HepG2 (cell line): ENCODE measurements at regions not wholly inside any gene's neighbourhood (a gene's known extent, or its start where the extent isn't known, plus 50 kb on each side); places are given as distances from the start of the nearest gene placed in this dataset.

Experiments
- ATAC-seq: fragments of 200-7000 bp; cut with Tn5 transposase; 3 replicates; pipeline ENCODE4 v1.9.1; 2020; ENCODE audit warnings: mild to moderate bottlenecking, moderate library complexity
- BruUV-seq: library from RNA; stranded (reverse); fragments of 400-500 nt; replicated peaks from 2 replicates; lab custom pipeline; 2021; lab: Mats Ljungman, UMichigan
- CTCF ChIA-PET: fragments of 300-600 bp; formaldehyde crosslinking; extraction: SDS; loops from one replicate; lab custom pipeline; 2021; ENCODE audit warnings: low total read pairs, inconsistent platforms, low intra/inter-chr PET ratio; lab: Yijun Ruan, JAX
- POLR2A ChIA-PET: fragments of 350-600 bp; sonication (Branson Sonifier 250); formaldehyde crosslinking; loops from one replicate; lab custom pipeline; 2020; ENCODE audit warnings: antibody characterized with exemption, inconsistent platforms; lab: Yijun Ruan, JAX
- DNase-seq: peaks from one replicate; pipeline ENCODE4 v3.0.0-alpha.2; 2015; ENCODE audit warnings: low spot score
- FAIRE-seq: peaks from 3 replicates; lab custom pipeline; 2011; peaks lifted over from hg19 to GRCh38; lab: Jason Lieb, UNC
- H2AFZ ChIP-seq: one replicate; pipeline ENCODE4 v1.6.1; 2011; ENCODE audit warnings: low read length, inconsistent platforms
- H3K27ac ChIP-seq: fragments of 300-600 bp; 3 replicates; pipeline ENCODE4 v1.8.0; 2011; ENCODE audit warnings: mixed run types, mild to moderate bottlenecking, mixed read lengths, low read length, inconsistent platforms; ENCODE audit not compliant: insufficient read depth; ENCODE audit errors: extremely low read length
- H3K27me3 ChIP-seq, 2 experiments: fragments of 200-600 bp in 1 of 2; 2 replicates in 1 of 2; 3 replicates in 1 of 2; pipeline versions ENCODE4 v1.6.0 to v1.8.0; 2011; ENCODE audit warnings: low read length in 2 of 2, mild to moderate bottlenecking in 2 of 2, moderate library complexity in 2 of 2, inconsistent platforms in 1 of 2; ENCODE audit not compliant: insufficient read depth in 2 of 2, control insufficient read depth in 1 of 2
- H3K36me3 ChIP-seq, 2 experiments: fragments of 200-600 bp in 1 of 2; replicated peaks in 1 of 2; 2 replicates in 1 of 2; 3 replicates in 1 of 2; pipeline versions ENCODE4 v1.5.1 to v1.8.0; 2011; ENCODE audit warnings: low read length in 2 of 2, inconsistent platforms in 1 of 2; ENCODE audit not compliant: insufficient read depth in 2 of 2, control insufficient read depth in 1 of 2
- H3K4me1 ChIP-seq: 2 replicates; pipeline ENCODE4 v1.5.1; 2012; ENCODE audit warnings: low read length, inconsistent platforms; ENCODE audit not compliant: insufficient read depth
- H3K4me2 ChIP-seq: 2 replicates; pipeline ENCODE4 v1.6.0; 2011; ENCODE audit warnings: low read depth, low read length, inconsistent platforms
- H3K4me3 ChIP-seq, 3 experiments: fragments of 200-600 bp in 1 of 3; sonication (generic), shearing (Covaris generic) in 1 of 3; replicated peaks in 1 of 3; 2 replicates each; pipeline ENCODE4 v1.5.1; 2011 to 2016; ENCODE audit warnings: low read length in 3 of 3, inconsistent platforms in 2 of 3, low read depth in 2 of 3, mild to moderate bottlenecking in 2 of 3, control low read depth in 1 of 3, mixed read lengths in 1 of 3; ENCODE audit not compliant: insufficient read depth in 1 of 3
- H3K79me2 ChIP-seq: one replicate; pipeline ENCODE4 v1.6.1; 2011; ENCODE audit warnings: low read length, inconsistent platforms; ENCODE audit not compliant: insufficient read depth
- H3K9ac ChIP-seq: 2 replicates; pipeline ENCODE4 v1.6.0; 2011; ENCODE audit warnings: mild to moderate bottlenecking, low read depth, low read length, inconsistent platforms; ENCODE audit not compliant: insufficient read depth
- H3K9me3 ChIP-seq: 2 replicates; pipeline ENCODE4 v1.5.1; 2012; ENCODE audit warnings: mild to moderate bottlenecking, low read length
- H4K20me1 ChIP-seq: 2 replicates; pipeline ENCODE4 v1.6.0; 2011; ENCODE audit warnings: inconsistent platforms, mild to moderate bottlenecking, low read length, moderate library complexity; ENCODE audit not compliant: insufficient read depth
- ATF7 ChIP-seq, 2 experiments: fragments of 450-650 bp in 1 of 2; sonication (generic) in 1 of 2; formaldehyde crosslinking in 1 of 2; IDR thresholded peaks; 2 replicates each; pipeline versions ENCODE4 v1.4.0 to v1.6.1; 2016 to 2020; ENCODE audit warnings: antibody characterized with exemption in 1 of 2, mild to moderate bottlenecking in 1 of 2, missing genetic modification reagents in 1 of 2
- CCAR2 ChIP-seq: fragments of 200-400 bp; formaldehyde crosslinking; optimal IDR thresholded peaks from 2 replicates; pipeline ENCODE3; 2018; ENCODE audit warnings: low read depth, mild to moderate bottlenecking, low read length, moderate library complexity
- CREM ChIP-seq, 2 experiments: sonication (generic) in 1 of 2; formaldehyde crosslinking in 1 of 2; IDR thresholded peaks; 2 replicates each; pipeline versions ENCODE4 v1.4.0 to v1.6.1; 2016 to 2020; ENCODE audit warnings: antibody characterized with exemption in 1 of 2, mild to moderate bottlenecking in 1 of 2, missing genetic modification reagents in 1 of 2
- FOXK2 ChIP-seq: fragments of 450-650 bp; IDR thresholded peaks from 2 replicates; pipeline ENCODE4 v1.6.1; 2016
- IKZF4 ChIP-seq: sonication (generic); formaldehyde crosslinking; IDR thresholded peaks from 2 replicates; pipeline ENCODE4 v1.5.1; 2020; ENCODE audit warnings: borderline replicate concordance, mild to moderate bottlenecking, low read depth, missing genetic modification reagents; ENCODE audit errors: not compliant biosample characterization
- JUN ChIP-seq: sonication (generic); formaldehyde crosslinking; IDR thresholded peaks from 2 replicates; pipeline ENCODE4 v1.4.0; 2020; ENCODE audit warnings: mild to moderate bottlenecking, missing genetic modification reagents
- KLF16 ChIP-seq, 2 experiments: sonication (generic) in 1 of 2; formaldehyde crosslinking in 1 of 2; IDR thresholded peaks; 2 replicates each; pipeline versions ENCODE4 v1.6.1 to v1.8.0; 2016 to 2023; ENCODE audit warnings: missing genetic modification reagents in 2 of 2, missing compliant biosample characterization in 1 of 2
- SRSF9 ChIP-seq: fragments of 200-400 bp; formaldehyde crosslinking; IDR thresholded peaks from 2 replicates; pipeline ENCODE4 v1.6.1; 2018; ENCODE audit warnings: borderline replicate concordance, mild to moderate bottlenecking, low read depth, low read length; ENCODE audit not compliant: insufficient read depth, poor library complexity, severe bottlenecking
- TGIF2 ChIP-seq: IDR thresholded peaks from 2 replicates; pipeline ENCODE4 v1.6.1; 2016; ENCODE audit warnings: control low read depth, missing compliant biosample characterization
- U2AF2 ChIP-seq: fragments of 200-400 bp; formaldehyde crosslinking; IDR thresholded peaks from 2 replicates; pipeline ENCODE4 v1.6.1; 2017; ENCODE audit warnings: low read depth, mild to moderate bottlenecking, low read length
- ZEB1 ChIP-seq: IDR thresholded peaks from 2 replicates; pipeline ENCODE4 v1.6.1; 2012; ENCODE audit warnings: mild to moderate bottlenecking, low read depth, inconsistent platforms; ENCODE audit not compliant: insufficient replicate concordance
- ZNF451 ChIP-seq: sonication (generic); formaldehyde crosslinking; IDR thresholded peaks from 2 replicates; pipeline ENCODE4 v1.5.0; 2020; ENCODE audit warnings: mild to moderate bottlenecking, missing genetic modification reagents
- WGBS: methylation state at CpG from one replicate; pipeline ENCODE4 v1.1.6; 2017; ENCODE audit warnings: low lambda C conversion rate; 5-methylcytosine and 5-hydroxymethylcytosine counted together
- in situ Hi-C: cut with HindIII; loops from 2 replicates; pipeline ENCODE4 v1.10.0; 2017; ENCODE audit warnings: low pct_unique_long_range_greater_than_20kb; ENCODE audit not compliant: extremely low pct_ligation_motif_present
- intact Hi-C: fragments of 100-400 bp; cut with micrococcal nuclease; formaldehyde crosslinking; loops from one replicate; pipeline ENCODE4 v1.10.0; 2022; ENCODE audit not compliant: unreplicated experiment
- TF ChIP-seq, protein P1 (sequence below): IDR thresholded peaks from 2 replicates; pipeline ENCODE4 v1.6.1; 2016; ENCODE audit warnings: low read depth, control low read depth
- TF ChIP-seq, protein P2 (sequence below): sonication (generic); formaldehyde crosslinking; IDR thresholded peaks from 2 replicates; pipeline ENCODE4 v1.5.1; 2020; ENCODE audit warnings: missing genetic modification reagents, mild to moderate bottlenecking, borderline replicate concordance

GRCh38 chr3:89042236-89042835, 65.1 kb upstream of the EPHA3 start:
- POLR2A ChIA-PET: no interaction called here

More at GRCh38 chr3:89042236-89042835, 65.1 kb upstream of the EPHA3 start:
- in situ Hi-C loops (no loop called here), intact Hi-C loops (no loop called here)
- no peaks in the 10 kb centered on the region for H3K36me3 ChIP-seq
- H3K79me2 ChIP-seq: no peaks in the 10 kb centered on the region
- no peak overlapping the region for H3K27ac ChIP-seq
- CTCF ChIA-PET: no interaction called here
- H3K9ac ChIP-seq: no peak overlapping the region
- H3K9me3 ChIP-seq: no peaks in the 10 kb centered on the region
- H4K20me1 ChIP-seq: no peaks in the 10 kb centered on the region
- WGBS: 2% methylated on average over 3 of the region's 3 CpGs
- DNase-seq (no peak), ATAC-seq (no peak), FAIRE-seq (no peak)
- H3K4me3 ChIP-seq: no peak overlapping the region
- H3K27me3 ChIP-seq: no peaks in the 10 kb centered on the region
- no peak overlapping the region for H2AFZ ChIP-seq
- no peaks in the 10 kb centered on the region for H3K4me1 ChIP-seq
- no peak overlapping the region for H3K4me2 ChIP-seq
- no peak for TF ChIP-seq ZNF451 (CRISPR knock-in tag)
- TF ChIP-seq ZEB1: no peak
- no peak for TF ChIP-seq JUN (CRISPR knock-in tag)
- no peak for TF ChIP-seq SRSF9
- TF ChIP-seq ATF7 (IDR thresholded peaks at IDR 0.05): no peak
- TF ChIP-seq ATF7 (CRISPR knock-in tag; IDR thresholded peaks at IDR 0.05): no peak
- no peak for TF ChIP-seq IKZF4 (CRISPR knock-in tag)
- TF ChIP-seq U2AF2: no peak
- no peak for TF ChIP-seq CCAR2
- TF ChIP-seq, protein P1, sequence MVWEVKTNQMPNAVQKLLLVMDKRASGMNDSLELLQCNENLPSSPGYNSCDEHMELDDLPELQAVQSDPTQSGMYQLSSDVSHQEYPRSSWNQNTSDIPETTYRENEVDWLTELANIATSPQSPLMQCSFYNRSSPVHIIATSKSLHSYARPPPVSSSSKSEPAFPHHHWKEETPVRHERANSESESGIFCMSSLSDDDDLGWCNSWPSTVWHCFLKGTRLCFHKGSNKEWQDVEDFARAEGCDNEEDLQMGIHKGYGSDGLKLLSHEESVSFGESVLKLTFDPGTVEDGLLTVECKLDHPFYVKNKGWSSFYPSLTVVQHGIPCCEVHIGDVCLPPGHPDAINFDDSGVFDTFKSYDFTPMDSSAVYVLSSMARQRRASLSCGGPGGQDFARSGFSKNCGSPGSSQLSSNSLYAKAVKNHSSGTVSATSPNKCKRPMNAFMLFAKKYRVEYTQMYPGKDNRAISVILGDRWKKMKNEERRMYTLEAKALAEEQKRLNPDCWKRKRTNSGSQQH (CRISPR knock-in tag): no peak
- no peak for TF ChIP-seq KLF16 (CRISPR knock-in tag; IDR thresholded peaks at IDR 0.05)
- TF ChIP-seq CREM (IDR thresholded peaks at IDR 0.05): no peak
- no peak for TF ChIP-seq CREM (CRISPR knock-in tag; IDR thresholded peaks at IDR 0.05)
- TF ChIP-seq, protein P2, sequence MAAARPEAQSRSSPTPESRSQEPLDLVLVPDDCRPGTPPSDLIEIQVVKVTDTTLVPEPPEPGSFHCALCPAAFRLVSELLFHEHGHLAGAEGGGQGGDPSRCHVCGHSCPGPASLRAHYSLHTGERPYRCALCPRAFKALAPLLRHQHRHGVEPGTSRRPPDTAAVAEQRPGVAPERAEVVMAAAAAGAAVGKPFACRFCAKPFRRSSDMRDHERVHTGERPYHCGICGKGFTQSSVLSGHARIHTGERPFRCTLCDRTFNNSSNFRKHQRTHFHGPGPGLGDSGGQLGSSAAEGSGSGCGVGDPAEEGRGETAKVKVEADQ: no peak
- TF ChIP-seq FOXK2: no peak
- TF ChIP-seq TGIF2 (CRISPR knock-in tag): no peak
- no TSS peak for BruUV-seq
